ENCODE measurements at regions not wholly inside any gene's neighbourhood (a gene's known extent, or its start where the extent isn't known, plus 50 kb on each side); places are given as distances from the start of the nearest gene placed in this dataset.
"Not testable (repeated sequence)": the region's sequence is repeated elsewhere in the genome, so short reads cannot be mapped to it uniquely, and the experiment has no call there.

DNA sequence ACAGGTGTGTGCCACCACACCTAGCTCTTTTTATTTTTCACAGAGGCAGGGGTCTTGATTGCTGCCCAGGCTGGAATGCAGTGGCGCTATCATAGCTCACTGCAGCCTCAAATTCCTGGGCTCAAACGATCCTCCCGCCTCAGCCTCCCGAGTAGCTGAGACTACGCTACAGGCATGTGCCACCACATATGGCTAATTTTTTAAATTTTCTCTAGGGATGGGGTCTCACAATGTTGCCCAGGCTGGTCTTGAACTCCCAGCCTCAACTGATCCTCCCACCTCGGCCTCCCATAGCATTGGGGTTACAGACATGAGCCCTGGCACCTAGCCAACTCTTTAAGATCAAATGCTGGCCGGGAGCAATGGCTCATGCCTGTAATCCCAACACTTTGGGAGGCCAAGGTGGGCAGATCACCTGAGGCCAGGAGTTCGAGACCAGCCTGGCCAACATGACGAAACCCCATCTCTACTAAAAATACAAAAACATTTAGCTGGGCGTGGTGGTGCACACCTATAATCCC, 50.6 kb upstream of the MYL10 start:
- DNase-seq = not testable (repeated sequence)

DNA sequence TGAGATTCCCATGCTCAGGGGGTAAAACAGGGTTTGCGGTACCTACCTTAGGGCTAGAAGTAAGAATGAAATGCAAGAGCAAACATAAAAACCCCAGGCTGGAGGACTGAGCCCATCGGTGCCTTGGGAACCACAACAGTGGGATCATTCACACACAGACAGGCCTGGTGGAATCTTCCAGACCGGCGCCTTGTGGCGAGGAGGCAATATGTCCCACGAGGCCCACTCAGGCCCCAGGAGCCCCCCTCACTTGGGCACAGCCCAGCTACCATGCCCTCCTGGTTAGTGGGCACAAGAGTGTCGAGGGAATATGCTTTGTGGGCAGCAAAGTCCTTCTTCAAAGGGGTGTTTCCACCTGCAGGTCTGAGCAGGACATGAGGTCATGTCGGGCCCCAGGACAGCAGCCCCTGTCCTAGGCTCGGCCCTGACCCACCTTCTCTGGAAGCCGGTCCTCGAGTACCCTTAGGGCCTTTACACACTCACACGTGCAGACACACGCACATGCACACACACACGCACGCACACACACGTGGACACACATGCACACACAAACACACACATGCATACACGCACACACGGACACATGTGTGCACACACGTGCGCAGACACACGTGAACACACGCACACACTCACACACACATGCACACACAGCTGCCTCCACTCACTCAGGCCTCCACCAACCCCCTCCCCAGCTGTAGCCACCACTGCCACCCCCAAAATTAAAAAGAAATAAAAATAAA, 51.5 kb upstream of the MYL10 start:
- DNase-seq = no peak

DNA sequence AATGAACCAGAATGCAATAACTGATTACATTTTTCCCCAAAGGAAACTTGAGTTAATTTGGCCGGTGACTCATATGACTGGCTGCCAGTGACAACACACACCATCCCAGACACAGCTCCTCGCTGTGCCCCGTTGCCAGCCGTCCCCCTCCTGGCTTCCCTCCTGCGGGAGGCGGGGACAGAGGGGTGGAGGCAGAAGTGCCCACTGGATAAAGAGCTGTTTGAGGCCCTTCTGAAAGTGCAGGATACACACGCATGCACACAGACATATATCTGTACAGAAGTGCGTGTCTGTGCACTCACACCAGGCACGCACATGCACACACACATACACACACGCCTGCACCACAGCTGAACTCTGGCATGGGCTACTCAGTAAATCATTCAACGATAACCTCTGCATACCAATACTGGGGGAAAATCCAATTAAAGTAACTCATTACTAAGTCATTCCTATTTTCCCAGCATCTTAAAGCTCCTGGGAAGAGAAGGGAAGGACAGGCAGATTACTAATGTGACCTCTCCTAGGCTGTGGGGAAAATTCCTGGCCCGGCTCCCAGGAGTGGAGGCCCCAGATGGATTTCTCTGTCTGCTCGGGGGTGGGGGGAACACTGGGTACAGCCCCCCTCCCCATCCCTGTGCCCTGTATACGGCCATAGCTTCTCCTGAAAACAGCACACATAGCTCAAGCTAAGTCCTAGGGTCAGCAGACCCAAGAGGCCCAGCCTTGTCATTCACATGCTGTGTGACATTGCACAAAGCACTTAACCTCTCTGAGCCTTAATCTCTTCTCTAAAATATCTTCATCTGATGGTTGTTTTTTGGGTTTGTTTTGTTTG, 52.3 kb upstream of the MYL10 start:
- peak; percentile 49 for DNase-seq

DNA sequence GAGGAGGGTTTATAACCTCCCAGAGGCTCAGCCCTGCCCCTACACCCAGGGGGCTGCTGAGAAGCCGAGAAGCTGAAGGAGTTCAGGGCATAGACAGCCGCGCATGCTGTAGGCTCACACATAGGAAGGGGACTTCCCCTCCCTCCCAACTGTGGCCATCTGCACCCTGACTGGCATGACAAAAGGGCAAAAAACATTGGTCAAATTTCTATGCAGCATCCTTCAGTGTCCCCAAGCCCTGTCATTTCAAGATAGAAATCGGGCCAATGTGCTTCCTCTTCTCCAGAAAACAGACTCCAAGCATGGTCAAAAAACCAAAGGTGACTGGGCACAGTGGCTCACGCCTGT, 55.9 kb upstream of the MYL10 start:
- DNase-seq = no peak

GRCh38 chr7:101686030-101686429, 56.9 kb upstream of the MYL10 start:
- no peak for DNase-seq

DNA sequence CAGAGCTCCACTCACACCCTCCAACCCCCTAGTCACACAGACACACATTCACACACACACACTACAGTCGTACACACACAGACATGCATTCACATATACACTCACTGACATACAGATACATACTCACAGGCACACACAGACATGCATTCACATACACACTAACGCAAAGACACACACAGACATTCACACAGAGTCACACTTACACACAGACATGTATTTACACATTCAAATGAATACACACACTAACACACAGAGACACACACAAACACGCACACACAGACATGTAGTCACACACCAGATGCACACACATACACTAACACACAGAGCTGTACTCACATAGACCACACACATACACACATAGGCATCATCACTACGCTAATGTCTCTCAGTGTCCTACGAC, 58.0 kb upstream of the MYL10 start:
- no peak for DNase-seq

DNA sequence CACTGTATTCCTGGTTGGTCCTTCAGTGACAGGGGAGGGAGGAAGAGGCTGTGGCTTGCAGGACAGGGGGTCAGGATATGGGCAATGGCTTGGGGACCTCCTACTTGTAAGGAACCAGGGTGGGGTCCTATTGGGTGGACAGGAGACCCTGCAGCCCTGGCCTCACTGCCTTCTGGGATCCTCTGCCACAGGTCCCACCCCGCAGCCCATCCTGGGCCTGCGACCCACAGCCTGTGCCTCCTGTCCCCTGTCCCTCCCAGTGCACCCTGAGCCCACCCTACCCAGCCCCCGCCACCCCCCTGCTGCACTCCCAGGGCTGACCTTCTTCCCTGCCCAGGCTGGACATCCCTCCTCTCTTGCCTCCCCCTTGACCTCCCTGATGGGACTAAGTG, 58.7 kb upstream of the MYL10 start:
- DNase-seq = no peak

DNA sequence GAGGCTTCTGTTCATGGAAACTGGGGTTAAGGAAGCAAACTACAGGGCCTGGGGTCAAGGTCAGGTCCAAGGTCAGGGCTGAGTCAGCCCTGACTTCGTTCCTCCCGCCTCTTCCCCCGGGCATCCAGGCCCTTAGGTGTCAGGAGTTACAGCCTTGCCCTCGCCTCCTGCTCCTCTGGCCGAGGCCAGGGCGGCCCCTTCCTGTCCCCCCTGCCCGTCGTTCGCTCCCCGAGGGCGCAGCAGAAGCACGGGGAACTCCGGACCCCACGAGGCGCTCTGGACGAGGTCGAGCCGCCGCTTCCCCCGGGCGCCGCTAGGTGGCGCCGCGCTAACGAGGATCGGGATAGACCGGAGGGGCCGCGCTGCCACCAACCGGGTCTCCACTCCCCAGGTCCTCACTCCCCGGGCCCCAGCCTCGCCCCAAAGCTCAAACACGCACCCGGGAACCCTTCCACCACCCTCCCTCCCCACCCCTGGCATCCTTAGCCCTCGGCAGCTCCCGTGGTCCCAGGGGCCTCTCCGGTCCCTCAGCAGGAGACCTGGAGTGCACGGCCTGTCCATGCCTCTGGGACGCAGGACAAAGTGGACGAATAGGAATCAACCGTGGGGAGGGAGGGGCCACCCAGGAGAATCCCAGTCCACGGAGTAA, 59.2 kb upstream of the MYL10 start:
- peak; percentile 81 for DNase-seq

GRCh38 chr7:101688995-101689907, 60.2 kb upstream of the MYL10 start:
- DNase-seq = no peak

DNA sequence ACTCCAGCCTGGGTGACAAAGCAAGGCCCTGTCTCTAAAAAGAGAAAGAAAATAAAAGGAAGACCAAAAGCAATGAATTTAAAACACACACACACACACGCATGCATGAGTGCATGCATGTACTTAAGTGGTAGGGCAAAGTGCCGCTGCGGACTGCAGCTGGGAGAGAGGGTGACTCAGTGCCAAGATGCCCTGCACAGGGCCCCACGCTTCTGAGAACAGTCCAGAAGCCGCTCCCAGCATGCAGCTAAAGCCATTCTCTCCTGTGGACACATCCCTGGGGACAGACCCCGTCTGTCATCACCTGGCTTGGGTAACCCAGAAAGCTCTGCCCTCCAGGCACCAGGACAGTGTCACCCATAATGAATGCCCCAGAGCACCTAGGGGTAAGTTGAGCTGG, 61.0 kb upstream of the MYL10 start:
- DNase-seq = no peak

- no peak for DNase-seq
Measured at GRCh38 chr7:101691822-101692384, 62.8 kb upstream of the MYL10 start.

DNA sequence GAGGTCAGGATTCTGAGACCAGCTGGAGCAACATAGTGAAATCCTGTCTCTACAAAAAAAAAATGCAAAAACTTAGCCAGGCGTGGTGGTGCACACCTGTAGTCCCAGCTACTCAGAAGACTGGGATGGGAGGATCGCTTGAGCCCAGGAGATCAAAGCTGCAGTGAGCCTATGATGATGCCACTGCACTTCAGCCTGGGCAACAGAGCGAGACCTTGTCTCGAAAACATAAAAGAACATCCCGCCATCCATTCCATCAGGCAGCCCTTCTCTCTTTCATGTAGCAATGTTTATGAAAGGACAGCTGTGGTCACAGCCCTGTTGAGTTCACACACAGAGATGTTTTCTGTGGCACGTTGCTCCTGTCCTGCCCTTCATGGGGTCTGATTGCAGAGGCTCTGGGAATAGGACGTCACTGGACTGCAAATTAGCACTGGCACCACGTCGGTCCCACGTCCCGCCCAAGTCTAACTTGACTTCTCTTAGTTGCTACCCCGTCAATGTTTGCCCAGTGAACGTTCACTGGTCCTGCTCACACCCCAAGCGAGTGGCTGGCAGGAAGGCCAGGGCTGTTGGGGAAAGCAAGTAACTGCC, 64.5 kb upstream of the MYL10 start:
- no peak for DNase-seq

DNA sequence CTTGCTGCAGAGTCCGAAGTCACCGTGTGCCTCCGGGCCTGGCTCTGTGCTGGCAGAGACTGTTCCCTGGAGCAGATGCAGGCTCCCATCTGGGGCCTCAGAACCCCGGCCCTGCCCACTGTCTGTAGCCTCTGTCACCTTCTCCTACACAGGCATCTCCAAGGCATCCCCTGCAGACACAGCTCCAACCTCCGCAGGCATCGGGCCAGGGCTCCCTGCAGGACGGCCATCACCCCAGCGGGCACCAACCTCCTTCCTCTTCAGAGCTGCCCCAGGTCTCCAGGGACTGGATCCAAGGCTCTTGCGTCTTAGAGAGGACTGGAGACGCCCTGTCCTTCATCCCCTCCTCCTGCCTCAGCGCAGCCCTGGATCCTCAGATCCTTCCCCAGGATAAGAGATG, 69.9 kb upstream of the MYL10 start:
- DNase-seq = no peak

DNA sequence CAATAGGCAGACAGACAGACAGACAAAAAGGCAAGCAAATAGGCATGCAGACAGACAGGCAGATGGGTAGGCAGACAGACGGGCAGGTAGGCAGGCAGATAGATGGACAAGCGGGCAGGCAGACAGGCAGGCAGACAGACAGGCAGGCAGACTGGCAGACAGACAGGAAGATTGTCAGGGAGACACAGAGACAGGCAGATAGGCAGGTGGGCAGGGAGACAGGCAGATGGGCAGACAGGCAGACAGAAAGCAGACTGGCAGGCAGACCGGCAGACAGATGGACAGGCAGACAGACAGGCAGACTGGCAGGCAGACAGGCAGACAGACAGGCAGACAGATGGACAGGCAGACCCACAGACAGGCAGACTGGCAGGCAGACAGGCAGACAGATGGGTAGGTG, 70.3 kb upstream of the MYL10 start:
- DNase-seq = no peak

DNA sequence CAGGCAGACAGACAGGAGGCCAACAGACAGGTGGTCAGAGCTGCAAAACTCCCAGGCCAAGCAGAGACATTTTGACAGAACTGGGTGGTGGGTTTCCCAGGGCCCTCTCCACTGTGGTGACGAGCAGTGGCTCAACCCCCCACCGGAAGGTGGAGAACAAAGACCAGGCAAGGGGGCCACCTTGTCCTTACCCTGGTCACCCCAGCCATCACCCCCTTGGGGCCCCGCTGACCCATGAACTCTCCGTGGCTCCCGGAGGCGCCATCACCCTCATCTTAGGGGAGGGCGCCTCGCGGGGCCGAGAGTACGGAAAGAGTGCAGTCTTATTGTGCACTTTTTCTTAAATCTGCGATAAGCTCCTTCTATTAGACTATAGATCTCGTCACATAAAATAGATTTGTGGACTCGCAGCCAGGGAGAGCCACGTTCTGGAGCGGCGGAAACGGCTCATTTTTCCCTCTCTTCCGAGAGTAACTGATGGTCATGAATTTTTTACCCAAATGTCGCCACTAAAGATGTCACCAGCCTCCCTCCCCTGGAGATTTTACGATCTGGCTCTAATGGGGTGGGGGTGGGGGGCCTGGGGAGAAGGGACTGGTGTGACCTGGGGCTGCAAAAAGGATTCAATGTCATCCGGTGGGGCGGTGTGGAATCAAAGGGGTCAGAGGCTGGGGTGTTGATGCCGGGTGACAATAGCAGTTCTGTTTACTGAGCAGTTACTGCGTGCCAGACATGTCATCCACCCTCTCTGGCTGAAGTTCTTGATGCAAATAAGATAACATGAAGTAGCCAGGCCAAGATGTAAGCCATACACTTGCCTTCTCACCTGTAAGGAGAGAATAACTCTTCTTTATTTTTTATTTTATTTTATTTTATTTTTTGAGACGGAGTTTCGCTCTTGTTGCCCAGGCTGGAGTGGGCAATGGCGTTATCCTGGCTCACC, 71.1 kb upstream of the MYL10 start:
- DNase-seq = no peak

GRCh38 chr7:101701153-101701794, 72.2 kb upstream of the MYL10 start:
- no peak for DNase-seq

DNA sequence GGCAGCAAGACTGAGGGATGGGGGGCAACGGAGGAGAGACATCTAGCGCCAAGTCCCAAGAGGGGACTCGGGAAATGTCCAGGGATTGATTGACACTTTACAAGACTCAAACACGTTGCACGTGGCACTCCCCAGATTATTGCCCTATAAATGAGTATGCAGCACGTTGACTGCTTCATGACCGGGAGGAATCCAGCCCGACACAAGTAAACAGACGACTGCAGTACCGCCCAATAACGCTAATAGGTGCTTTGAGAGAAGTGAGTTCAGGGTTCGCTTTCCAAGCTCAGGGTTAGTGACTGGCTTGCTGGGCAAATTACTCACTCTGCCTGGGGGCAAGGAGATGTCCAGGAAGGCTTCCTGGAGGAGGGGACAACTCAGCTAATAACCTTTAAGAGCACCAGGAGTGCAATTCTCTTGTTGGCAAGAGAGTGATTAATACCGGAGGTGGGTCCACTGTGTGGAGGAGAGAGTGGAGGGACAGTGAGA, 73.3 kb upstream of the MYL10 start:
- DNase-seq = no peak

DNA sequence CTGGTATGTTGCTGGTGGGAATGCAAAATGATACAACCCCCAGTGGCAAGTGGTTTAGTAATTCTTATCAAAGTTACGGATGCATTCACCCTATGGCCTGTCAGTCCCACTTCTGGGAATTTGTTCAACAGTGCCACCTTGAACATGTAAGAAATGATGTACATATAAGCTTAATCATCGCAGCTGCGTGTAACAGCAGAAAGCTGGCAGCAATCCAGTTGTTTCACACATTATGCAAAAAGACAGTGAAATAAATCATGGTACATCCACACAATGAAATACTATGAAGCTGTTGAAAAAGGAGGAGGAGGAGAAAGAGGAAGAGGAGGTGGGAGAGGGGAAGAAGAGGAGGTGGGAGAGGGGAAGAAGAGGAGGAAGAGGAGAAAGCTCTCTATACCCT, 76.2 kb upstream of the MYL10 start:
- no peak for DNase-seq

- DNase-seq = no peak
Measured at GRCh38 chr7:101707587-101707986, 78.5 kb upstream of the MYL10 start.
